Transverse colon (tissue), 4 donors: ENCODE measurements at regions not wholly inside any gene's neighbourhood (a gene's known extent, or its start where the extent isn't known, plus 50 kb on each side); places are given as distances from the start of the nearest gene placed in this dataset.

Source experiments
- POLR2AphosphoS5 ChIP-seq, 3 donors: sonication (generic); formaldehyde crosslinking; IDR thresholded peaks; one replicate each; pipeline ENCODE4 v1.6.1; 2016; ENCODE audit warnings: antibody characterized with exemption in 3 of 3
- TF ChIP-seq, protein P1 (sequence below), 5 experiments: fragments of 200-600 bp in 3 of 5; fragments of 450-650 bp in 2 of 5; sonication (generic) in 3 of 5; IDR thresholded peaks; 1 replicate in 2 of 5; 2 replicates in 3 of 5; pipeline ENCODE4 v1.5.1; 2016 to 2017; ENCODE audit warnings: antibody characterized with exemption in 5 of 5, inconsistent platforms in 3 of 5, mild to moderate bottlenecking in 2 of 5, moderate library complexity in 1 of 5

GRCh38 chr5:62044989-62045388, 261.0 kb upstream of the KIF2A start:
- TF ChIP-seq, protein P1, sequence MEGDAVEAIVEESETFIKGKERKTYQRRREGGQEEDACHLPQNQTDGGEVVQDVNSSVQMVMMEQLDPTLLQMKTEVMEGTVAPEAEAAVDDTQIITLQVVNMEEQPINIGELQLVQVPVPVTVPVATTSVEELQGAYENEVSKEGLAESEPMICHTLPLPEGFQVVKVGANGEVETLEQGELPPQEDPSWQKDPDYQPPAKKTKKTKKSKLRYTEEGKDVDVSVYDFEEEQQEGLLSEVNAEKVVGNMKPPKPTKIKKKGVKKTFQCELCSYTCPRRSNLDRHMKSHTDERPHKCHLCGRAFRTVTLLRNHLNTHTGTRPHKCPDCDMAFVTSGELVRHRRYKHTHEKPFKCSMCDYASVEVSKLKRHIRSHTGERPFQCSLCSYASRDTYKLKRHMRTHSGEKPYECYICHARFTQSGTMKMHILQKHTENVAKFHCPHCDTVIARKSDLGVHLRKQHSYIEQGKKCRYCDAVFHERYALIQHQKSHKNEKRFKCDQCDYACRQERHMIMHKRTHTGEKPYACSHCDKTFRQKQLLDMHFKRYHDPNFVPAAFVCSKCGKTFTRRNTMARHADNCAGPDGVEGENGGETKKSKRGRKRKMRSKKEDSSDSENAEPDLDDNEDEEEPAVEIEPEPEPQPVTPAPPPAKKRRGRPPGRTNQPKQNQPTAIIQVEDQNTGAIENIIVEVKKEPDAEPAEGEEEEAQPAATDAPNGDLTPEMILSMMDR (IDR thresholded peaks at IDR 0.05) = no peak
- TF ChIP-seq POLR2AphosphoS5 (IDR thresholded peaks at IDR 0.05) = no peak
